Adrenal gland (tissue), 5 donors: ENCODE measurements at regions not wholly inside any gene's neighbourhood (a gene's known extent, or its start where the extent isn't known, plus 50 kb on each side); places are given as distances from the start of the nearest gene placed in this dataset.

Source experiments
- POLR2A ChIP-seq, 2 donors: fragments of 450-650 bp; IDR thresholded peaks; one replicate each; pipeline ENCODE4 v1.6.1; 2017; ENCODE audit warnings: antibody characterized with exemption in 2 of 2, mild to moderate bottlenecking in 2 of 2, moderate library complexity in 1 of 2
- TF ChIP-seq, protein P1 (sequence below), 6 experiments: fragments of 450-650 bp in 4 of 6; fragments of 200-600 bp in 2 of 6; sonication (generic) in 1 of 6; IDR thresholded peaks; 1 replicate in 5 of 6; 2 replicates in 1 of 6; pipeline versions ENCODE4 v1.5.1 to v1.8.0; 2016 to 2021; ENCODE audit warnings: antibody characterized with exemption in 6 of 6, mild to moderate bottlenecking in 2 of 6, moderate library complexity in 1 of 6
- donor health status: DM: no; HTN: no; CAD: no.

DNA sequence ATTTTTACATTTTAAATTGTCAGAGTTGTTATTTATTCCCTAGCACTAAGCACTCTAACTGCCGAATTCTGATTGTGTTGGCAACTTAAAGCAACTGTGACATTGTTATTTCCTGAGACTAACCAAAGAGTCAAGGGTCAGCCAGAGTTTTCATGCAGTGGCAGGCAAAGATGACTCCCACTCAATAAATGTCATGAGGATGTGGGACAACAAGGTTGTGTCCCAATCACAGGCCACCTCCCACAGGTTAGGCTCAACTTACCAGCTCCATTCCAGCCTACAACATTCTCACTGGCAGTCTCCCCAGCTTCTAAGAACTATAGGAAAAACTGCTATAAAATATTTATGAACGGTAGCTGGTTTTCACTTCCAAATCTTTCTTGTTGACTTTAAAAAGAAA, 80.1 kb downstream of the RSL24D1 start:
- TF ChIP-seq, protein P1, sequence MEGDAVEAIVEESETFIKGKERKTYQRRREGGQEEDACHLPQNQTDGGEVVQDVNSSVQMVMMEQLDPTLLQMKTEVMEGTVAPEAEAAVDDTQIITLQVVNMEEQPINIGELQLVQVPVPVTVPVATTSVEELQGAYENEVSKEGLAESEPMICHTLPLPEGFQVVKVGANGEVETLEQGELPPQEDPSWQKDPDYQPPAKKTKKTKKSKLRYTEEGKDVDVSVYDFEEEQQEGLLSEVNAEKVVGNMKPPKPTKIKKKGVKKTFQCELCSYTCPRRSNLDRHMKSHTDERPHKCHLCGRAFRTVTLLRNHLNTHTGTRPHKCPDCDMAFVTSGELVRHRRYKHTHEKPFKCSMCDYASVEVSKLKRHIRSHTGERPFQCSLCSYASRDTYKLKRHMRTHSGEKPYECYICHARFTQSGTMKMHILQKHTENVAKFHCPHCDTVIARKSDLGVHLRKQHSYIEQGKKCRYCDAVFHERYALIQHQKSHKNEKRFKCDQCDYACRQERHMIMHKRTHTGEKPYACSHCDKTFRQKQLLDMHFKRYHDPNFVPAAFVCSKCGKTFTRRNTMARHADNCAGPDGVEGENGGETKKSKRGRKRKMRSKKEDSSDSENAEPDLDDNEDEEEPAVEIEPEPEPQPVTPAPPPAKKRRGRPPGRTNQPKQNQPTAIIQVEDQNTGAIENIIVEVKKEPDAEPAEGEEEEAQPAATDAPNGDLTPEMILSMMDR (IDR thresholded peaks at IDR 0.05), result no peak
- no peak for TF ChIP-seq POLR2A (IDR thresholded peaks at IDR 0.05)
